HG03565 (cell line): ENCODE measurements at regions not wholly inside any gene's neighbourhood (a gene's known extent, or its start where the extent isn't known, plus 50 kb on each side); places are given as distances from the start of the nearest gene placed in this dataset.

Source experiments
- ATAC-seq: cut with Tn5 transposase; IDR thresholded peaks from one replicate; pipeline ENCODE4 v1.9.1; 2021; ENCODE audit warnings: mild to moderate bottlenecking, moderate library complexity; ENCODE audit not compliant: unreplicated experiment

DNA sequence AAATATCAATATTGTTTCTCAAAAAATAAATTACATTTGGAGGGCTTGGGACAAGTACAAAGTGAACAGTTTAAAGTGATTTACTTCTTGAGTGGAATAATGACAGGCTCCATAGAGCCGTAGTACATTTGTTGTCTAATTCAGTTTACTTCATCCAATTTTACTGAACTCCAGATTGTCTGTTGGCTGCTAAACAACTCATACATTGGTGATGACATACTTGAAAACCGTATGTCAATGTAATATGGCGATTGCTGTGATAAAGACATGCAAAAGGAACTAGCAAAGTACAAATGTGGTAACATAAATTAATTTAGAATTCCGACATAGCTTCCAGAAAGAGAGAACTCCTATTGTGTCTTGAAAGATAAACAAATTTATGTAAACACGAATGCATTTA lies 1197.5 kb upstream of the CDH18 start:
- ATAC-seq, result no peak

DNA sequence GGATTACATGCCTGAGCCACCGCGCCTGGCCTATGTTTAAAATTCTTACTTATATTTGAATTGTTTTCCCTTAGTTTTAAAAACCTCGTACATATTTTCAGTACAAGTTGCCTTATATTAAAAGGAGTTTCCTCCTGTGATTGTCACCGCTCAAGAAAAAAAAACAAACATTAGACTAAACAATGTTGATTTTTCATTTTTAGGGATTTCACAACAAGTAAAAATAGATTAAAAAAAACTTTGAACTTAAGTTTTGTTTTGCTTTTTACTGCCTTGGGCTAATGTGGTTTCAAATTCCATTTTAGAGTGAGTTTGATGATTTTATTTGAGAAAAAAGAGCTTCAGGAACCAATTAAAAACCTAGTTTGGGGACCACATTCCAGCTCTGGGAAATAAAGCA lies 1196.6 kb upstream of the CDH18 start:
- ATAC-seq, result no peak

DNA sequence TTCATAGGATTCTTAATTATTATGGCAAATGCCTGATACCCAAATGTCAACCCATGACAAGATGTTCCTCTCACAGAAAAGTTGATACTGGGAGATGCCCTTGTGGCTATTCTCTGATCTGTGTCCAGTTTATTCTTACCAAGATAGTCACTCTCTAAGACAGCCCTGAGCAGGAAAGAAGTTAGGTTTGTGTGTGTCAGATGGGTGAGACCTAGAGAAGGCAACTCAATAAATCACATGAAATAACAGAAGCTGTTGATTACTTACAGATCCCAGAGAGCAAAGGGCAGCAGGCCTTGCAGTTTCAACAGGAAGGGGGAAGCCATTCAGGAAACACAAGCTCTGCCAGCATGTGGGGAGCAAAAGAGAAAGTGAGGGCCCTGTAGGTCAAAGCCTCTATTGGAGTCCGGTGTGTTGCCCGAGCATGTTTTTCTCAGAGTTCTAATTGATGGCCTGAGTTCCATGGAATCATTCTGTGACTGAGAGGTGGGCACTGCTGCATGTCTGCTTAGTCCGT lies 1193.7 kb upstream of the CDH18 start:
- no peak for ATAC-seq

DNA sequence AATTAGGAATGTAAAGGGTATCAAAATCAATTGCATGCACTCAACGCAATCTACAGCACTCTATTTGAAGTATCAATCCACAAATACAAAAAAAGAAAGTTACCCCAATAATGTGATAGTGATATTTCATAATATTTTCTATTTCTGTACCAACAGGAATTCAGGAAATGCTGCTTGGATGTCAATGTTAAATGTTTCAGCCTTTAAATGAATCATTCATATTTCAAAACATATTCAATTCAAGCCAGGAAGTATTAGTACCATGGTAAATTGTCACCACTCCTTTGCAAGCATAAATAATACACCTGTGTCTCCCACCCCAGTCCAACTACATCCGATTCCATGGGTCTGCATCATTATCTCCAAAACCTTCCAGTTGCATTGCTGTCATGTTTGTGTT lies 1185.5 kb upstream of the CDH18 start:
- no peak for ATAC-seq

DNA sequence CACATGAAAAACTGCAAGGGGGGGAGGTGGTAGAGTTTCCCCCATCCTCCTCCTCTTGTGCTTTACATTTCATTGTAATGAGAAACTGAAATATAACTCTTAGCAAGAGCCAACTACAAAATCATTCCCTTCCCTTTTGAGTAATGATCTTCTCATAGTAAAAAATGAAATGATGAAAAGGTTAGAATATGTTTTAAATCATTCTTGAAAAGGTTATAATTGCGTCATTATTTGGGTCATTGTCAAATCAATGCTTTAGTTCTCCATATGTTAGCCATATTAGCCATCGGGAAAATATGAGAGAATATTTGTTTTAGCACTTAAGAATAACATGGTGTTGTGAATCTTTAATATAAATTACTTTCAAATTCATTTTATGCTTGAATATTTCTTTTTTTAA lies 1185.0 kb upstream of the CDH18 start:
- ATAC-seq, result no peak

DNA sequence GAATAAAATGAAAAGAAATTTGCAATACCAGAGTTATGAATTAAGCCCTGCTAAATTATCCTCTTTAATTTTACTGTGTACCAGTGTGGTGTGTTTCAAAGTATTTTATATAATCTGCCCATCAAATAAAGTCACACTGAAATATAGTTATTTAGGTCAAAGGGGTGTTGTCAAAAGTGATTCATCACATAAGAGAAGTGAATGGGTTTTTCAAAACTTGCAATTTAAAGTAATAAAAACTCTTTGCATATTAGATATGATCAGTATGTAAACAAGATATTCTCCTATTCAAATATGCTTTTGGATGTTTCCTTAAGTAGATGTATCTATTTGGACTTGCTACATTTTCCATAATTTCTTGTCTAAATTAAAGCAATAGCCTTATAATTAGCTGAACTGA lies 1183.0 kb upstream of the CDH18 start:
- no peak for ATAC-seq

DNA sequence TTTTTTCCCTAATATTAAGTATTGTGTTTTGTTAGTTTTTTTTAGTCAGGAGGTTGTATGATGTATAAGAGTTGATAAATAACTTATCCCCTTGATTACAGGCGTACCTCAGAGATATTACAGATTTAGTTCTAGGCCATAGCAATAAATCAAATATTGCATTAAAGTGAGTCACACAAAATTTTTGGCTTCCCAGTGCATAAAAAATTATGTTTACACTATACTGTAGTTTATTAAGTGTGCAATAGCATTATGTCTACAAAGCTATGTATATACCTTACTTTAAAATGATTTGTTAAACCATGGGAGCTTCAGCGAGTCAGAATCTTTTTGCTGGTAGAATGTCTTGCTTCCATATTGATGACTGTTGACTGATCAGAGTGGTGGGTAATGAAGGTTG lies 1180.6 kb upstream of the CDH18 start:
- ATAC-seq, result no peak

DNA sequence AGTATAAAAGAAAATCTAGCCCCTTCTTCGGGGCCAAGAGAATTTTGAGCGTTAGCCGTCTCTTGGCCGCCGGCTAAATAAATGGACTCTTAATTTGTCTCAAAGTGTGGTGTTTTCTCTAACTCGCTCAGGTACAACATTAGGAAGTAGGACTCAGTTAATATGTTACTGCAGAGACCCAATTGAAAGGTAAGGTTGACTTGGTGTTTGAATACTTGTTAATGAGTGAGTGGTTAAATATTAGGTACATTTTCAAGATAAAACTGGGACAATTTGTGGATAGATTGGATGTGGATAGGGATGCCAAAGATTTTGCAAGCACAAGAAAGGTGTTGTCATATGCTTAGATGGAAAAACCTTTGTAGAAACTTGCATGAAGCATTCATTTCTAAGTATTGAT lies 1177.3 kb upstream of the CDH18 start:
- no peak for ATAC-seq

DNA sequence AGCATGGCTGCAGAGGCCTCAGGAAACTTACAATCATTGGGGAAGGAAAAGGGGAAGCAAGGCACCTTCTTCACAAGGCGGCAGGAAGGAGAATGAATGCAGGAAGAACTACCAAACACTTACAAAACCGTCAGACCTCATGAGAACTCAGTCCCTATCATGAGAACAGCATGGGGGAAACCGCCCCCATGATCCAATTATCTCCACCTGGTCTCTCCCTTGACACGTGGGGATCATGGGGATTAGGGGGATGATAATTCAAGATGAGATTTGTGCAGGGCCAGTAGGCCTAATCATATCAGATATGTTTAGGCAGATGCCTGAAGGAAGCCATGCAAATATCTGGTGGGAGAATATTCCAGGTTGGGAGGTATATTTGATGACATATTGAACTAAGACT lies 1176.4 kb upstream of the CDH18 start:
- no peak for ATAC-seq

DNA sequence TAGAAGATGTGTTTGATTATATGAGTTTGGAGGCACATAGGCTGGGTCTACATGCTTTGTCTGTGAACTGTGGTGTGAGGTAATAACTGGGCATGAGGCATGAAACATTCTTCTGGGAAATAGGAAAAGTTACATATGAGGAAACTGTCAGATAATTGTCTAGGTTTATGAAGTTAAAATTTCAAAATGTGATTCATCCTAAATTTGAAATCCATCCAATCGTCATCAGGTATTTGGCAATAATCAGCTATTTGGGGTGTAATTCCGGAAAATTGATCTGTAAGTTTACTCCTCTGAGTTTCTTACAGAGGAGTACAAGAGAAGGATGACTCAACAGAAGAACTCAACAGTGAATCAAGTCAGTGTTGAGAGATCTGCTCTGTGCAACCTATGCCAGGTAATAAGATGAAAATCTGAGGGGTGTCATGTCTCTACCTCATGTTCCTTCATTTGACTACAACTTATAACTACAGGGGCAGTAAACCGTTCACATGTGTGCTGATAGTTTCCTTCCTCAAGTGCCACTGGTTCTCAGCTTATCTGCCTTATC lies 1171.6 kb upstream of the CDH18 start:
- no peak for ATAC-seq

DNA sequence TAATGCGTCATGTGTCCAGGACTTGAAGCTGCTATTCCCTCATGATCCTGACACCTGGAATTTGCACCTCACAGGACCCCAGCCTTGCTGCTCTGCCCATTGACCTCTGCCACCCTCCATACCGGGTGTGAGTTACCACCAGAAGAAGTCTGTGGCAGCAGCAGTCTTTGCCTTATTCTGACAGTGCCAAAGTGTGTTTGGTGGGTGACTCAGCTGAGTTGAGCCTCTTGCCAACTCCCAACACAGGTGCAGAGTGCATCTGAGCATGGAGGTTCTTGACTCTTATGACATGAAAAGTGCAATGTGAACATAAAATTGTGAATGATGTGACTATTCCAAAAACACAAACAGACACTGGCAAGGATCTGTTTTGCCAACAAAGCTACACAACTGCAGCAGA lies 1166.5 kb upstream of the CDH18 start:
- no peak for ATAC-seq

DNA sequence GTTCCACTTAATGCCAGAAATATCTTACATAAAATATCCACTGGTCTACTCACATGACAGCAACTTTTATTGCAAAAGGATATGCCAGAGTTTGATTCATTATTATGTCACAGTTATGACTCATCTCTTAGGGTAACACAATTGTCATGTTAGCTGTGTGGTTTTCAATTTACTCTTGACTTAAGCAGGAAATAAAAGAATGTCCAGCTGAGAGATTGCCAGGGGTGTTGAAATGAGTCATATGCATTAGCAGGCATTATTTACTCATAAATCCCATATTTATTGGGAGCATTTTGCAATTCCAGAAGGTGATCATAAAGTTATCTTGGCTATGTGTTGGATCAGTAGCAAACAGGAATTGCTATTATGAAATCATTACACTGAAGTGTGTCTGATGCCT lies 1164.6 kb upstream of the CDH18 start:
- no peak for ATAC-seq

DNA sequence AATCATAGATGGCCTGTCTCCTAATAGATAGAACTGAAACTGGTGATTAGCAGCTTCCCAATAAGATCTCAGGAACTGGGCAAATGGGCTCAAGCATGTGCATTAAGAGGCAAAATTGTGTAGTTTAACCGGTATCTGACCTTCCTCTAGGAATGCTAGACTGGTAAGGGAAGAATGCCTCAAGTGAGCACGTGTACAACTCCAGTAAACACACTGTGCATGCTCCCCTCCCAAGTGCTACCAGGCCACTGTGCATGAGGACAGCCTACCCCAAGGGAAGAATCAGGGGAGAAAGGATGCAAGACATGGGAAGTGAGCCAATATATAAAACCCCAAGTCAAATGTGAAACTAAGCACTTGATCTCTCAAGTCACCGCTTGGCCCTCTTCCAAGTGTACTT lies 1157.4 kb upstream of the CDH18 start:
- ATAC-seq, result no peak

DNA sequence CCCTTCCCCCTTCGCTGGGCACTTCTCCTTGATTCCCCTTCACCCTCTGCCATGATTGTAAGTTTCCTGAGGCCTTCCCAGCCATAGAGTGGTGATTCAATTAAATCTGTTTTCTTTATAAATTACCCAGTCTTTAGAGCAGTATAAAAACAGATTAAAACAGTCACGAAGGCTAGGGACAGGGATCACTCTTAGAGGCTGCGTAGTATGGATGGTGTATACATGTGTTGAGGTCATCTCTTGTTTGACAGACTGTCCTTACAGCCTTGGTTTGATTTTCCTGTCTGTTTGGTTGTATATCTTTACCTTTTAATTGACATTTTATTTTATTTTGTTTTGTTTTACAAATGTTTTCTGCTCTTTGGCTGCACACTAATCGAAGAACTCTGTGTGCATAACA lies 1155.7 kb upstream of the CDH18 start:
- no peak for ATAC-seq

DNA sequence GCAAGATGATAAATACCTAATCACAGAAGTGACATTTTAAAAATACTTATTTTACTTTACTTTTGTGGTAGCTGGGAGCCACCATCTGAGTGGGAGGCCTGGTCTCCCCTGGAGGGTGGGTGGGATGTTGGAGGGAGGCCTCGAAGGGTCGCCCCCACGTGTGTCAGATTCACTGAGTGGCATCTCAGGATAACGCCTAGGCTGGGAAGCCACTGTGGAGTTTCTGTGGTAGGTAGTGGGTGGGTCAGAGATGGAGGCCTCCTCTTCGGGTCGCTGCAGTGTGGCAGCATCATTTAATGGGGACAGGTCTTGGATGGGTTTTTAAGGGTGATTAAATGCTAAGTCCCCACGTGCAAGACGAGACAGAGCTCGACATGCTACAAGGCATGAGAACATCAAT lies 1154.8 kb upstream of the CDH18 start:
- ATAC-seq, result no peak

DNA sequence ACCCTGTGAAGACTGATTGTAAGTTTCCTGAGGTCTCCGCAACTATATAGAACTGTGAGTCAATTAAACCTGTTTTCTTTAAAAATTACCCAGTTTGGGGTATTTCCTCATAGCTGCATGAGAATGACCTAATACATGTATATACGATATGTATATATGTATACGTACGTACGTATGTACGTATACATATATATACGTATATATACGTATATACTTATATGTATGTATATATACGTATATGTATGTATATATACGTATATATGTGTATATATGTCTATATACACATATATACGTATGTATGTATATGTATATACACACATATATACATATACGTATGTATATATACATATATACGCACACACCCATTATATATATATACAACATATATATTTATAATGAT lies 1153.0 kb upstream of the CDH18 start:
- ATAC-seq, result no peak

DNA sequence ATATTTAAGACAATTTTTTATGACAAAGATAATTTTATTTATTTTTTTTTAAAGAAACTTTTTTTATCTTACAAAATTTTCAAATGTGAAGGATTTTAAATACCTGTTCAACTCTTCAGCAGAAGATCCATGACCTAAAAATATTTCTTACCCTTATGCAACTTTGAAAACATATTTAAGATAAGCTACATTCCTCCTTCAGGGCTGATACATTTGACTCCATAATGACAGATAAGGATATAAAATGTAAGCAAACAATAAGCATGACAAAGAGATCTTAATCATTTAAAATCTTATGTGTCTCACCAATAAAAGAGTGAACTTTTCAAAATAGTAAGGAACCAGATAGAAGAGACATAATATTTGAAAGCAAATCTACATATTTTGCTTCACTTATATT lies 1138.2 kb upstream of the CDH18 start:
- no peak for ATAC-seq

DNA sequence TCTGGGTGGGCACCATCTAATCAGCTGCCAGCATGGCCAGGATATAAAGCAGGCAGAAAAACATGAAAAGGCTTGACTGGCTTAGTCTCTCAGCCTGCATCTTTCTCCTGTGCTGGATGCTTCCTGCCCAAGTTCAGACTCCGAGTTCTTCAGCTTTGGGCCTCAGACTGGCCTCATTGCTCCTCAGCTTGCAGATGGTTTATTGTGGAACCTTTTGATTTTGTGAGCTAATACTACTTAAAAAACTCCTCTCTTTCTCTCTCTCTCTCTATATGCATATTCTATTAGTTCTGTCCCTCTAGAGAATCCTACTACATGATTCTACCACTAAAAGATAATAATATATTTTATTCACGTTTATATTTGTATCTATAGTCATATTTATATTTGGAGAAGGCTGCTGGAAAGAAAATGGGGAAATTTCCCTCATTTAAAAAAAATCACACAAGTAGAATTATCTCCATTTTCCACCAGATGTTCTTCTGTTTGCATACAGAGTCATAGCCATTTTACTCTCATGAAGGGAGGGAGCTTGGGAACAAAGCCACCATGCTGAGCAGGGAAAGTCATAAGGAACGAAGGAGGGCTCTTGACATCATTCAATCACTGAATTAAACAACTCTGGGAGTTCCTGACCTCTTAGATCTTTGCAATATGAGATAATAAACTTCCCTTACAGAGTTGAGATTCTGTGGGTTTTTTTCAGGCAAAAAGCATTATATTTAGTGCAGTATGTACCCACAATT lies 1137.4 kb upstream of the CDH18 start:
- no peak for ATAC-seq

DNA sequence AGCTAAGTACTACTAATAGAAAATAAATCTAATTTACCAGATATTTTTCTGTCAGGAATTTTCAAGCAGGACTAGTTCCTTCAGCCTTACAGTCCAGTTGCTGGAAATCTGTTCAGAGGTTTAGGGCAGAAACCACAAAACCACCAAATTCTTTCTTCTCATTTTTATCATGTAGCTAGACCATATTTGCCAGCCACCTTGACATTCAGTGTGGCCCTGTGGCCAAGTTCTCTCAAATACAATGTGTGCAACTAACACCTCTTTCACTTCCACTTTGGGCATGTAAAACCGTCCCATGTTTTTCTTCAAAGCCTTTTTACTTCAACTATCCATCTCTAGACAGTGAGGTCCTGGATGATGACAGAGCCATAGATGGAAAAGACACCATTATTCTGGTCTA lies 1133.2 kb upstream of the CDH18 start:
- no peak for ATAC-seq

DNA sequence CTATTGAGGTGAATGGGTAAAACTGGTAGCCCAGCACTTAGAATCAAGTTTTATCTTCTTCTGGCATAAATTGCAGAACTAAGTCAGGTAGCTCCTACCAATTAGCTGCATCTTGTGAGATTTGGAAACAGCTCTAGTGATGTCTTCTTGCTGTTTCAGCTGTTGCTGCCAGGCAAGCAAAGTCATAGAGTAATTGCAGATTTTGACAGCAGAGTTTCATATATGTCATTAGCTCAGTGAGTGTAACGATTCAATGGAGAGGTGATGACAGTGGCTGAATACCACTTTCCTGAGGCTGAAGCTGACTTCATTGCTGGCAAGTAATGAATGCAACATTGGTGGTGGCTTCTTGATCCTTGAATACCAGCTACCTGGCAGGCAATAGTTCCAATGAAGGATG lies 1109.7 kb upstream of the CDH18 start:
- no peak for ATAC-seq

DNA sequence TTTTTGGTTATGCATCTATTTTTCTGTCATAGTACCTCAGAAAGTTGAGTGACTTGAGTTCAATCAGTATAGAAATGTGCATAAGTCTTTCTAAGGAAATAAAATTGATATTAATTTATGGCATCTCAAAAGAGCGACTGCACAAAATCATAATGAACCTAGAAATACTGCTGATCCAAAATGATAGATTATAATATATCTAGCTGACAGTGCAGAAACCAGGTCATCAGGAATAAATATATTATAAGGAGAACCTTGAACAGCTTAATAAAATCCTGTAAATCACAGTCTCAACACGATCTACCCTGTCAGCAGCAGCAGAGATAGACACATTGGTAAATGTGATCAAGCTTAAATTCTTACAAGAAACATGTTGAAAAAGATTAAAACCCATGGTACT lies 1106.6 kb upstream of the CDH18 start:
- ATAC-seq, result no peak

DNA sequence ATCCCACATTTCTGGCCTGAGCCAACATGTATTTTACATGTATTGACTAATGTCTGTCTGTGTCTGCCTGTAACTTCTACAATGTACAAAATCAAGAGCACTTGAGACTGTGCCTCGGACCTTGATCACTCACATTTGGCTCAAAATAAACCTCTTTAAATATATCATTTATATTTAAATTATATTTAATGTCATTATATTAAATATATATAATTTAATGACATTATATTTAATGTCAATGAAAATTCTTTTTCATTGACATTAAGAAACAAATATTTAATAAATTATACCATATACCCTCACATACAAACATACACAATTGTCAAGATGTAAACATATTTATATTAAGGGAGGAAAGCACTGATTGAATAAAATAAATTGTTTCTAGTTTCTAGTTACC lies 1099.8 kb upstream of the CDH18 start:
- ATAC-seq, result no peak

DNA sequence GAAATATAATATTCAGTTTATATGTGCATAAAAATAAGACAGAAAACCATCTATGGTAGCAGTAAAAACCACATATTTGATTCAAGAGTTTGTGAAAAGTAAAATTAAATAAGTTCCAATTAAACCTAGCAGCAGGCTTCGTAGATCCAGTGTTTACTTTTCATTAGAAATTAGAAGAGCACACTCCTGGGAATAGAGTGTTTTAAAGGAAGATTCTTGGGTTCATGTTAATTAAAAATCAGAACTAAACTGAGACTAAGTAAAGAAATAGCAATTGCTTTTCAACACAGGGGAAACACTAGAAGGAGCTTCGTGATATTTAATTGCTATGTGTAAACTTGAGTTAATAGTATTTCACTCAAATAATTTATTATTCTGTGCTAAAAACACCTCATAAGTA lies 1097.8 kb upstream of the CDH18 start:
- no peak for ATAC-seq
